UCSD-AML1 (cell line): ENCODE measurements at regions not wholly inside any gene's neighbourhood (a gene's known extent, or its start where the extent isn't known, plus 50 kb on each side); places are given as distances from the start of the nearest gene placed in this dataset.
"Not testable (repeated sequence)": the region's sequence is repeated elsewhere in the genome, so short reads cannot be mapped to it uniquely, and the experiment has no call there.

Experiments
- DNase-seq: peaks from one replicate; lab custom pipeline; 2025; ENCODE audit not compliant: unreplicated experiment; lab: John Stamatoyannopoulos, UW

GRCh38 chr11:44361813-44362212, 51.9 kb upstream of the ALX4 start:
- DNase-seq = no peak

- DNase-seq = no peak
Measured at GRCh38 chr11:44363116-44363515, 53.2 kb upstream of the ALX4 start.

DNA sequence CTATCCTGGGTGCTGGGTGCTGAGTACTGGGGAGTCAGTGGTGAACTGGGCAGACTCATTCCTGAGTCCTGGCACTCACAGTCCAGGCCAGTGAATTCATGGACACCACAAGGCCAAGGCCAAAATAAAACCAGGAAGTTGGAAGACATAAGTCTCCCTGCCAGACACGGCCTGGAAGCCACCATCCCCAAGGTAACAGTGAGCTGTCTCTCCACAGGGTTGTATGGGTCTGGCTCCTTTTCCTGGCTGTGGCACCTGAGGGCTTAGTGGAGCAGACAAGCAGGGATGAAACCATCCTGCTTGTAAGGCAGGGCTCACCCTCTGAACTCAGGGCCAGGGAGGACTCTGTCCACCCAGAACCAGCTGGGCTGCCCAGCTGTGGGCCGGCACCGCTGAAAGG, 54.7 kb upstream of the ALX4 start:
- no peak for DNase-seq

DNA sequence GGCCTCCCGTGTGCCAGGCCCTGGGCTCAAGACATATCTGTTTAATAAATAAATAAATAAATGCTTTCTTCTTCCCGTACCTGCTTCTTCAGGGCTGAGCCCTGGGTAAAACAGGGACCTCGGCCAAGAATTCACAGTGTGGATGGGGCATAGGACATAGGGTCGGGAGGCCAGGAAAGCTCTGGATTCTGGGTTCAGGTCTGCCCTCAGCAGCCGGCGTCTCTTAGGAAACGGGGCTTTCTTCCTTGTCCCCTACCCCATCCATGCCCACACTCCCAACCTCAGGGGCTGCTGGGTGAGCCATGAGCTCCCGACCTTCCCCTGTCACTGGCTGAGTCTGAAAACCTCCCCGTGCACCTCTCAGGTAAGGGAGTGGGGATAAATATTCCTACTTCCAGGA, 55.7 kb upstream of the ALX4 start:
- no peak for DNase-seq

GRCh38 chr11:44366026-44366425, 56.1 kb upstream of the ALX4 start:
- DNase-seq = no peak

DNA sequence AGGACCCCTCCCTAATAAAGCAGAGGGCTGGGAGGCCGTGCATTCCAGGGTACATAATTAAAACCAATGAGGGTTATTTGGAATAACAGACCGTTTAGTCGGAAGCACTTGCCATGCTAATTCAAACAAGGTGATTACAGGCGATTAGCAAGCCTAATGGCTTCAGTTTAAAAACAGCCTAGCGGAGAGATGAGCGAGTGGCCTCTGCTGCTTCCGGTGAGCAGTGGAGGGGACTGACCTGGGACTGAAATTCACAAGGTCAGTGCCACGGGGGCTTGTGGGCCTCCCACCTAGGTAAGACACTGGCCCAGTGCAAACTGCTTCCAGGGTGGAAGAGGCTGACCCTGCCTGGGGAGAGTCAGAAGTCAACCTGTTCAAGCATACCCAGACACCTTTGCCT, 56.8 kb upstream of the ALX4 start:
- DNase-seq = no peak

- no peak for DNase-seq
Measured at GRCh38 chr11:44367452-44367851, 57.5 kb upstream of the ALX4 start.

DNA sequence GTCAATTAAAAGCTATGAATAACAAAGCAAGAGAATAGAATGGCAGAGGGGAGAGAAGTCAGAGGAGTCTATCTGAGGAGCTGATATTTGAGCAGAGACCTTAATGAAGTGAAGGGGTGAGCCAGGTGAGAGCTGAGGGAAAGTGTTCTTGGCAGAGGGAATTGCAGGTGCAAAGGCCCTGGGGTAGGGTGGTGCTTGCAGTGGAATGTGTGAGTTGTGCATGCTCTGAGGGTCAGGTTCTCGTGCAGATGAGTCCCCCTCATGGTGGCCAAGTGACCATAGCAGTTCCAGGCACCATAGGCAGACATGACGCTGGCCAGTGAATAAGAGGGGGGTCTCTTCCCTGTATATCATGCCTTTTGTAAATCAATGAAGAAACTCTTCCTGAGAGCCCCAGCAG, 58.9 kb upstream of the ALX4 start:
- DNase-seq = no peak

- not testable (repeated sequence) for DNase-seq
Measured at GRCh38 chr11:44371042-44371441, 61.1 kb upstream of the ALX4 start.

- DNase-seq = no peak
Measured at GRCh38 chr11:44371706-44372105, 61.8 kb upstream of the ALX4 start.

- DNase-seq = no peak
Measured at GRCh38 chr11:44372989-44373388, 63.0 kb upstream of the ALX4 start.

GRCh38 chr11:44374001-44374400, 64.1 kb upstream of the ALX4 start:
- DNase-seq = no peak

DNA sequence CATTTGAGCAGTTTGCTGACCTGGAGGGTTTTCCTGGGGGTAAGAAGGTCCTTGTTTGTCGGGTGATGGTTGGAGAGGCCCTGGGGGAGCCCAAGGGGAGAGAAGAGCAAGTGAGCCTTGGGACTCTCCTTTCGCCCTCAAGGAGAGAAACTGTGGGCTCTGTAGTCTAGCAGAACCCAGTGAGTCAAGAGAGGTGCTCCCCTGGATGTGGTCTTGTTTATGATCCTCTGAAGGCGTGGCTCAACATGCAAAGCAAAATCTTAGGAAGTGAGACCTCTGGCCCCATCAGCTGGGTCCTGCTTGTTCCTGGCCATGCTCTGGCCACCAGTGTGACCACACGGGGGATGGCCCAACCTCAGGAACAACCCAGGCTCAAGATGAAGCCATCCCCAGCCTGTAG, 66.5 kb upstream of the ALX4 start:
- no peak for DNase-seq

DNA sequence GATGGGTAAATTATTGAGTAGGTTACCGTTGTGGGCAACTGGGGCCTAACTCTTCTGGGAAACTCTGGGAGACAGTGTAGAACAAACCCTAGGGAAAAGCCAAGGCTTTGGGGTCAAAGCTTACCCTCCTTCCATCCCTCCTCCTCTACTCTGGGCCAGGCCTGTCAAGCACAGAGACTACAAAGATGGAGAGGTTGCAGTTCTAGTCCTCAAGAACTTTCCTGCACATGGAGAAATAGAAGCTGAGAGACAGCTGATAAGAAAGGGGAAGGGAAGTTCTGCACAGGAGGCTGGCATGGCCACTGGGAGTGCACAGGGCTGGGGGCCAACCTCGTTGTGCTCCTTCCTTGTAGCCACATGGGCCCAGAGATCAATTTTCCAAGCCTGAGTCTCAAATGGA, 67.2 kb upstream of the ALX4 start:
- no peak for DNase-seq

GRCh38 chr11:44377914-44378321, 68.0 kb upstream of the ALX4 start:
- no peak for DNase-seq

DNA sequence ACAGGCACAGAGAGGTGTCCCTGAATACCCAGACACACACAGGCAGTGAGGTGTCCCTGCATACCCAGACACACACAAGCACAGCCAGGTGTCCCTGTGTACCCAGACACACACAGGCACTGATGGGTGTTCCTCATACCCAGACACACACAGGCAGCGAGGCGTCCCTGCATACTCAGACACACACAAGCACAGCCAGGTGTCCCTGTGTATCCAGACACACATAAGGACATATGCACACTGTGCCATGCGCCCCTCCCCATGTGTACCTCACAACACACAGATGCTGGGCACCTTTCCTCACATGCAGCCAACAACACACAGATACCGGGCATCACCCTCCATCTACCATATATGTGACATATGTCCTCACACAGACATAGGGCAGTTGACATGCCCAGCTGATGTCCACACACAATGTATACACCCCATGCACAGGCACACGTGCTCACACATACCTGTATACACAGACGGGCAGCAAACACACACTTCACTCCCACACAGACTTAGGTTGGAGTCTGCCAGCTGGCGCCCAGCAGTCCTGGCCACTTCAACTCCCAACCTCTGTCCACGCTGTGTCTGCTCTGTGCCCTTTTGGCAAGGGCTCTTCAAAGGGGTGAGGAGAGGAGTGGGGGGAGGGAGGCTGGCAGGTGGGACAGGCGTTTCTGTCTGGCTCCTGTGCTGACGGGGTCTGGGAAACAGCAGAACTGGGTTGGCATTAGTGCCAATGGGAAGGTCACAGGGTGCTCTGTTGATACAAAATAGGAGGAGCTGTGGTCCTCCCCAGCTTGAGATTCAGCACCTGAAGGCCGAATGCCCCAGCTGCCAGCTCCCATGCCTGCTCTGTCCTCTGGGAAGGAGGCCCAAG, 69.4 kb upstream of the ALX4 start:
- DNase-seq = no peak

- no peak for DNase-seq
Measured at GRCh38 chr11:44380009-44380313, 70.0 kb upstream of the ALX4 start.

- DNase-seq = no peak
Measured at GRCh38 chr11:44380820-44381219, 70.9 kb upstream of the ALX4 start.

DNA sequence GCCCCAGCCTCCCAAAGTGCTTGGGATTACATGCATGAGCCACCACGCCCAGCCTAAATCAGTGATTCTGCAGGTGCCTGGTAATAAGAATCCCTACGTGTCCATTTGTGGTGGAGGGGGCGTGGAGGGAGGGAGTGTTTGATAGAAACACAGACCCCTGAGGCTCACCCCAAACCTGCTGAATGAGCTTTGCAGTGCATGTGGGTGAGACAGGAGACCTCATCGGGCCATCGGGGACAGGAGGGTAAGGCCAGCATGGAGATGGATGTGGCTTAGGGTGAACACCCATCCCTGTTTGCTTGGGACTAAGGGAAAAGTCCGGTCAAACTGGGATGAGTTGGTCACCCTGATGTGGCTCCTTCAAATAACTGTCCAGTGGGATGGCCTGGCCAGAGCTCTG, 71.3 kb upstream of the ALX4 start:
- DNase-seq = no peak

GRCh38 chr11:44382118-44382517, 72.2 kb upstream of the ALX4 start:
- DNase-seq = no peak

DNA sequence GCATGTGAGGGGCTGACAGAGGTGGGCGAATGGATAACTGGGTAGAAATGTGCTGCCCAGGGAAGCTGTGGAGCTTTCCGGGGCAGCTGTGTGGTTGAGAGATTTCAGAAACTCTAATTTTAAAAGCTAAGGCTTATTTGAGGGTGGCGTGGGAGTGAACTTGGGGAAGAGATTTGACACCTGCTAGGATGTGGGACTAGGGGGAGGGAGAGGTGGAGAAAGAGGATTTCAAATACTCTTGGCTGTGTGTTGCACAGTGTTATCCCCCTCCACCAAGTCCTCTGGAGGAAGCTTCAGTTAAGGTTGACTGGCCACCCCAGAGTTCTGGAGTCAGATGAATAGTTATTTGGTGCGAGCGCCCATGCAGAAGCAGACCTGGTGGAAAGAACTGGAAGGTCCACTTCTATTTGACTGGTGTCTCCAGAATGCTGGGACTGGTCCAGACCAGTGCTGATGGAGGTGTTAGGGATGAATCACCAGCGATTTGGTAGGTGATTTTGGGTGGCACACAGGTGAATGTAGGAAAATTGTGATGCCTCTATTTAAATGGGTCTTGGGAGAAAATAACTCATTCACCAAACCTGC, 72.8 kb upstream of the ALX4 start:
- no peak for DNase-seq

GRCh38 chr11:44383246-44383645, 73.3 kb upstream of the ALX4 start:
- no peak for DNase-seq

DNA sequence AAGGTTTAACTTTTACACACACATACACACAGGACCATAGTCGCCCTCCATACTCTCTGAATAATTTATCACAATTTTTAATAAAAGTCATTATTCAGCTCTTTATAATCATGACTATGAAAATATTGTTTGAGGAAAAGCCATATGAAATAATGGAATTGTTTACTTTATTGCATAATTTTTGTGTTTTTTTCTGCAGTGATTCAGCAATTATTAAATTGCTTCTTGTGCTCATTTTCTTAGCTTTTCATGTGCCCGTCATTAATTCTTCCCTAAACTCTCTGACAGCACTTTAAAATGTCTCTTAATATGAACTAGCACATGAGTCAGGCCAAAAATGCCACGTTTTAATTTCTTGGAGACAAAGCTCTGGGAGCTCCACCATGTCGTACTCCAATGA, 77.5 kb upstream of the ALX4 start:
- DNase-seq = no peak
